Hepatocyte (in vitro differentiated cells): ENCODE measurements at regions not wholly inside any gene's neighbourhood (a gene's known extent, or its start where the extent isn't known, plus 50 kb on each side); places are given as distances from the start of the nearest gene placed in this dataset.
"Not testable (repeated sequence)": the region's sequence is repeated elsewhere in the genome, so short reads cannot be mapped to it uniquely, and the experiment has no call there.

ENCODE experiments used
- DNase-seq: peaks from one replicate; pipeline ENCODE4 v3.0.0-alpha.2; 2016; ENCODE audit warnings: low spot score
- H2AFZ ChIP-seq: fragments of 200-600 bp; sonication (generic); 2 replicates; pipeline ENCODE4 v1.6.0; 2016; ENCODE audit warnings: antibody characterized with exemption, mild to moderate bottlenecking
- H3K27ac ChIP-seq: fragments of 200-600 bp; sonication (generic); 2 replicates; pipeline ENCODE4 v1.5.1; 2016; ENCODE audit warnings: mild to moderate bottlenecking
- H3K27me3 ChIP-seq: fragments of 200-600 bp; sonication (generic); 2 replicates; pipeline ENCODE4 v1.6.1; 2016
- H3K36me3 ChIP-seq: fragments of 200-600 bp; sonication (generic); replicated peaks from 2 replicates; pipeline ENCODE4 v1.5.1; 2016; ENCODE audit warnings: low read depth; ENCODE audit not compliant: insufficient read depth
- H3K4me1 ChIP-seq: fragments of 200-600 bp; sonication (generic); 2 replicates; pipeline ENCODE4 v1.5.1; 2016; ENCODE audit warnings: mild to moderate bottlenecking, moderate library complexity; ENCODE audit not compliant: insufficient read depth
- H3K4me2 ChIP-seq: fragments of 200-600 bp; sonication (generic); 2 replicates; pipeline ENCODE4 v1.6.0; 2016
- H3K4me3 ChIP-seq: fragments of 200-600 bp; sonication (generic); 2 replicates; pipeline ENCODE4 v1.5.1; 2016; ENCODE audit warnings: mild to moderate bottlenecking
- H3K79me2 ChIP-seq: fragments of 200-600 bp; sonication (generic); 2 replicates; pipeline ENCODE4 v1.6.0; 2017; ENCODE audit warnings: mild to moderate bottlenecking
- H3K9me2 ChIP-seq: fragments of 200-600 bp; sonication (generic); replicated peaks from 2 replicates; pipeline ENCODE4 v1.6.0; 2017; ENCODE audit warnings: mild to moderate bottlenecking; ENCODE audit not compliant: insufficient read depth
- H3K9me3 ChIP-seq: fragments of 200-600 bp; sonication (generic); 2 replicates; pipeline ENCODE4 v1.5.1; 2016; ENCODE audit warnings: low read depth, mild to moderate bottlenecking
- H4K20me1 ChIP-seq: fragments of 200-600 bp; sonication (generic); 2 replicates; pipeline ENCODE4 v1.6.0; 2016; ENCODE audit warnings: mild to moderate bottlenecking; ENCODE audit not compliant: insufficient read depth, poor library complexity, severe bottlenecking
- EZH2 ChIP-seq: fragments of 200-600 bp; sonication (generic); IDR thresholded peaks from 2 replicates; pipeline ENCODE4 v1.6.1; 2016; ENCODE audit warnings: antibody characterized with exemption, mild to moderate bottlenecking, borderline replicate concordance
- EZH2phosphoT487 ChIP-seq: fragments of 200-600 bp; sonication (generic); IDR thresholded peaks from one replicate; pipeline ENCODE4 v1.6.1; 2018; ENCODE audit warnings: antibody characterized with exemption, mild to moderate bottlenecking, low read depth, moderate library complexity; ENCODE audit not compliant: unreplicated experiment, severe bottlenecking
- WGBS: methylation state at CpG from one replicate; pipeline ENCODE4 v1.1.6; 2016; ENCODE audit warnings: low lambda C conversion rate; ENCODE audit errors: missing lambda C conversion rate; 5-methylcytosine and 5-hydroxymethylcytosine counted together
- TF ChIP-seq, protein P1 (sequence below): fragments of 200-600 bp; sonication (generic); IDR thresholded peaks from 2 replicates; pipeline ENCODE4 v1.5.1; 2016; ENCODE audit warnings: antibody characterized with exemption, mild to moderate bottlenecking; ENCODE audit not compliant: poor library complexity

DNA sequence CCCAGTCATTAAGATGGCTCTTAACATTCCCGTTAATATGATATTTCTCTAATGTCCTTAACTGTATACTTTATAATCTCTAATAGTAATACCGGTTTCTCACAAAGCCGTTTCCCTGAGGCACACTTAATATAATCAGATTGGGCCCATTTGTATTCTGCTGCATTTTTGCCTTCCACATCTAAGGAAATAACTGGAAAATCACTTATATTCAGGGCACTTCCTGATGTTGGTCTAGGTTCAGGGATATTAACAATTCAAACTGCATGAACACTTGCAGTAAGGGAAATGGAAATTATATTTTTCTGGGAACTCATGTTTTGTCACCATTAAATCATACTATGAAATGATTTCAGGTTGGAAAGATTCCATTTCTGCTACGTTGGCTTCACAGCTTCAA is 119.8 kb downstream of the TPR start:
- no peaks in the 10 kb centered on the region for H3K79me2 ChIP-seq
- H3K4me2 ChIP-seq, result no peak overlapping the region
- H3K27ac ChIP-seq, result no peak overlapping the region
- TF ChIP-seq, protein P1, sequence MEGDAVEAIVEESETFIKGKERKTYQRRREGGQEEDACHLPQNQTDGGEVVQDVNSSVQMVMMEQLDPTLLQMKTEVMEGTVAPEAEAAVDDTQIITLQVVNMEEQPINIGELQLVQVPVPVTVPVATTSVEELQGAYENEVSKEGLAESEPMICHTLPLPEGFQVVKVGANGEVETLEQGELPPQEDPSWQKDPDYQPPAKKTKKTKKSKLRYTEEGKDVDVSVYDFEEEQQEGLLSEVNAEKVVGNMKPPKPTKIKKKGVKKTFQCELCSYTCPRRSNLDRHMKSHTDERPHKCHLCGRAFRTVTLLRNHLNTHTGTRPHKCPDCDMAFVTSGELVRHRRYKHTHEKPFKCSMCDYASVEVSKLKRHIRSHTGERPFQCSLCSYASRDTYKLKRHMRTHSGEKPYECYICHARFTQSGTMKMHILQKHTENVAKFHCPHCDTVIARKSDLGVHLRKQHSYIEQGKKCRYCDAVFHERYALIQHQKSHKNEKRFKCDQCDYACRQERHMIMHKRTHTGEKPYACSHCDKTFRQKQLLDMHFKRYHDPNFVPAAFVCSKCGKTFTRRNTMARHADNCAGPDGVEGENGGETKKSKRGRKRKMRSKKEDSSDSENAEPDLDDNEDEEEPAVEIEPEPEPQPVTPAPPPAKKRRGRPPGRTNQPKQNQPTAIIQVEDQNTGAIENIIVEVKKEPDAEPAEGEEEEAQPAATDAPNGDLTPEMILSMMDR, result no peak
- TF ChIP-seq EZH2 (no peak), EZH2phosphoT487 (no peak)
- DNase-seq, result no peak
- 90% methylated on average over 4 of the region's 4 CpGs for WGBS
- no peaks in the 10 kb centered on the region for H4K20me1 ChIP-seq
- no peaks in the 10 kb centered on the region for H3K27me3 ChIP-seq
- no peak overlapping the region for H2AFZ ChIP-seq
- H3K4me1 ChIP-seq, result no peaks in the 10 kb centered on the region
- no peaks in the 10 kb centered on the region for H3K9me2 ChIP-seq
- no peaks in the 10 kb centered on the region for H3K9me3 ChIP-seq
- H3K36me3 ChIP-seq, result no peaks in the 10 kb centered on the region
- H3K4me3 ChIP-seq, result no peak overlapping the region

GRCh38 chr1:186250529-186250928 is 124.5 kb downstream of the TPR start:
- H3K4me1 ChIP-seq, result no peaks in the 10 kb centered on the region
- no peaks in the 10 kb centered on the region for H3K9me3 ChIP-seq
- H3K79me2 ChIP-seq, result no peaks in the 10 kb centered on the region
- no peak overlapping the region for H3K27ac ChIP-seq
- TF ChIP-seq EZH2 (no peak), EZH2phosphoT487 (no peak)
- TF ChIP-seq, protein P1, result no peak
- H2AFZ ChIP-seq, result no peak overlapping the region
- H4K20me1 ChIP-seq, result no peaks in the 10 kb centered on the region
- H3K4me2 ChIP-seq, result no peak overlapping the region
- no peaks in the 10 kb centered on the region for H3K36me3 ChIP-seq
- H3K9me2 ChIP-seq, result no peaks in the 10 kb centered on the region
- no peak overlapping the region for H3K4me3 ChIP-seq
- no peak for DNase-seq
- H3K27me3 ChIP-seq, result no peaks in the 10 kb centered on the region
- 100% methylated on average over 1 of the region's 1 CpG for WGBS

GRCh38 chr1:186248608-186249007 is 126.4 kb downstream of the TPR start:
- H3K9me2 ChIP-seq, H3K9me3 ChIP-seq, H2AFZ ChIP-seq, H3K27ac ChIP-seq, DNase-seq, H3K4me1 ChIP-seq, H3K79me2 ChIP-seq, H4K20me1 ChIP-seq, H3K4me2 ChIP-seq, H3K4me3 ChIP-seq, H3K36me3 ChIP-seq, H3K27me3 ChIP-seq: not testable (repeated sequence)
- 4% methylated on average over 1 of the region's 1 CpG for WGBS

GRCh38 chr1:186244825-186245224 is 130.2 kb downstream of the TPR start:
- Histone ChIP-seq H3K4me3 (no peak overlapping the region), H3K36me3 (no peaks in the 10 kb centered on the region), H3K9me3 (no peaks in the 10 kb centered on the region), H3K27ac (no peak overlapping the region), H3K9me2 (no peaks in the 10 kb centered on the region), H2AFZ (no peak overlapping the region), H3K79me2 (no peaks in the 10 kb centered on the region), H4K20me1 (no peaks in the 10 kb centered on the region), H3K4me1 (no peaks in the 10 kb centered on the region), H3K27me3 (no peaks in the 10 kb centered on the region), H3K4me2 (no peak overlapping the region)
- DNase-seq, result no peak
- 46% methylated on average over 6 of the region's 6 CpGs for WGBS
- TF ChIP-seq, protein P1, result peak; percentile 6
- TF ChIP-seq EZH2, result no peak
